ENCODE measurements at regions not wholly inside any gene's neighbourhood (a gene's known extent, or its start where the extent isn't known, plus 50 kb on each side); places are given as distances from the start of the nearest gene placed in this dataset.

- TF ChIP-seq POLR2A (IDR thresholded peaks at IDR 0.05) = no peak
- TF ChIP-seq, protein P1, sequence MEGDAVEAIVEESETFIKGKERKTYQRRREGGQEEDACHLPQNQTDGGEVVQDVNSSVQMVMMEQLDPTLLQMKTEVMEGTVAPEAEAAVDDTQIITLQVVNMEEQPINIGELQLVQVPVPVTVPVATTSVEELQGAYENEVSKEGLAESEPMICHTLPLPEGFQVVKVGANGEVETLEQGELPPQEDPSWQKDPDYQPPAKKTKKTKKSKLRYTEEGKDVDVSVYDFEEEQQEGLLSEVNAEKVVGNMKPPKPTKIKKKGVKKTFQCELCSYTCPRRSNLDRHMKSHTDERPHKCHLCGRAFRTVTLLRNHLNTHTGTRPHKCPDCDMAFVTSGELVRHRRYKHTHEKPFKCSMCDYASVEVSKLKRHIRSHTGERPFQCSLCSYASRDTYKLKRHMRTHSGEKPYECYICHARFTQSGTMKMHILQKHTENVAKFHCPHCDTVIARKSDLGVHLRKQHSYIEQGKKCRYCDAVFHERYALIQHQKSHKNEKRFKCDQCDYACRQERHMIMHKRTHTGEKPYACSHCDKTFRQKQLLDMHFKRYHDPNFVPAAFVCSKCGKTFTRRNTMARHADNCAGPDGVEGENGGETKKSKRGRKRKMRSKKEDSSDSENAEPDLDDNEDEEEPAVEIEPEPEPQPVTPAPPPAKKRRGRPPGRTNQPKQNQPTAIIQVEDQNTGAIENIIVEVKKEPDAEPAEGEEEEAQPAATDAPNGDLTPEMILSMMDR (IDR thresholded peaks at IDR 0.05) = no peak
- intact Hi-C loops (cut with DNase I) = no loop called here
- no peak for DNase-seq
- Histone ChIP-seq H3K27me3 (no peaks in the 10 kb centered on the region), H3K27ac (no peak overlapping the region), H3K4me1 (no peaks in the 10 kb centered on the region), H3K4me3 (no peak overlapping the region), H3K36me3 (no peaks in the 10 kb centered on the region), H3K9me3 (no peaks in the 10 kb centered on the region)
- 72 to 74% methylated on average over 4 of the region's 5 CpGs for whole genome bisulfite sequencing, 2 donors
These were observed 391.7 kb upstream of the SPTLC3 start for GRCh38 chr20:12617076-12617475.

- no peak for TF ChIP-seq POLR2A (IDR thresholded peaks at IDR 0.05)
- TF ChIP-seq, protein P1 (IDR thresholded peaks at IDR 0.05) = no peak
- Histone ChIP-seq H3K27me3 (no peaks in the 10 kb centered on the region), H3K9me3 (no peaks in the 10 kb centered on the region), H3K36me3 (no peaks in the 10 kb centered on the region), H3K27ac (no peak overlapping the region), H3K4me1 (no peaks in the 10 kb centered on the region), H3K4me3 (no peak overlapping the region)
- WGBS, 2 donors = 63 to 92% methylated on average over 1 of the region's 1 CpG
- no peak for DNase-seq
- intact Hi-C loops (cut with DNase I) = no loop called here
These were observed 384.9 kb upstream of the SPTLC3 start for GRCh38 chr20:12623870-12624269.

- H3K4me3 ChIP-seq = no peak overlapping the region
- no peaks in the 10 kb centered on the region for H3K9me3 ChIP-seq
- H3K27me3 ChIP-seq = no peaks in the 10 kb centered on the region
- intact Hi-C loops (cut with DNase I) = no loop called here
- H3K4me1 ChIP-seq = no peaks in the 10 kb centered on the region
- WGBS, 2 donors = 63 to 68% methylated on average over 4 of the region's 4 CpGs
- TF ChIP-seq, protein P1 (IDR thresholded peaks at IDR 0.05) = no peak
- TF ChIP-seq POLR2A (IDR thresholded peaks at IDR 0.05) = no peak
- H3K36me3 ChIP-seq = no peaks in the 10 kb centered on the region
- H3K27ac ChIP-seq = no peak overlapping the region
- no peak for DNase-seq
These were observed 381.3 kb upstream of the SPTLC3 start for GRCh38 chr20:12627485-12627884.

GRCh38 chr20:12638633-12639312 is 370.0 kb upstream of the SPTLC3 start:
- no peak for TF ChIP-seq POLR2A (IDR thresholded peaks at IDR 0.05)
- TF ChIP-seq, protein P1 (IDR thresholded peaks at IDR 0.05) = no peak
- no peak overlapping the region for H3K4me3 ChIP-seq
- no peak overlapping the region for H3K27ac ChIP-seq
- H3K27me3 ChIP-seq = no peaks in the 10 kb centered on the region
- no peaks in the 10 kb centered on the region for H3K36me3 ChIP-seq
- H3K9me3 ChIP-seq = no peaks in the 10 kb centered on the region
- no peaks in the 10 kb centered on the region for H3K4me1 ChIP-seq
- no peak for DNase-seq
- 76% methylated on average over 7 of the region's 7 CpGs for WGBS, 2 donors
- intact Hi-C loops (cut with DNase I) = no loop called here

GRCh38 chr20:12640251-12640650 is 368.5 kb upstream of the SPTLC3 start:
- H3K36me3 ChIP-seq = no peaks in the 10 kb centered on the region
- TF ChIP-seq POLR2A (IDR thresholded peaks at IDR 0.05) = no peak
- TF ChIP-seq, protein P1 (IDR thresholded peaks at IDR 0.05) = no peak
- H3K27ac ChIP-seq = no peak overlapping the region
- no peak for DNase-seq
- no peaks in the 10 kb centered on the region for H3K9me3 ChIP-seq
- H3K27me3 ChIP-seq = no peaks in the 10 kb centered on the region
- intact Hi-C loops (cut with DNase I) = no loop called here
- no peak overlapping the region for H3K4me3 ChIP-seq
- no peaks in the 10 kb centered on the region for H3K4me1 ChIP-seq
- 58 to 63% methylated on average over 4 of the region's 4 CpGs for WGBS, 2 donors
